HCT116 (cell line): ENCODE measurements at regions not wholly inside any gene's neighbourhood (a gene's known extent, or its start where the extent isn't known, plus 50 kb on each side); places are given as distances from the start of the nearest gene placed in this dataset.

Source experiments
- ATAC-seq: fragments of 200-7000 bp; cut with Tn5 transposase; 2 replicates; pipeline ENCODE4 v1.9.1; 2020; ENCODE audit warnings: mild to moderate bottlenecking, moderate library complexity
- BruUV-seq: library from RNA; stranded (reverse); fragments of 400-500 nt; replicated peaks from 2 replicates; lab custom pipeline; 2021; lab: Mats Ljungman, UMichigan
- CTCF ChIA-PET: fragments of 300-600 bp; sonication (Branson Sonifier 250); formaldehyde crosslinking; loops from one replicate; lab custom pipeline; 2021; ENCODE audit warnings: antibody characterized with exemption; lab: Charles Lee
- POLR2A ChIA-PET: fragments of 300-600, 350-600 bp; sonication (Branson Sonifier 250); formaldehyde crosslinking; loops from one replicate; lab custom pipeline; 2021; ENCODE audit warnings: antibody characterized with exemption; lab: Charles Lee
- RAD21 ChIA-PET, 2 experiments: fragments of 300-600 bp; sonication (Branson Sonifier 250); formaldehyde crosslinking; loops; one replicate each; lab custom pipeline; 2023; ENCODE audit warnings: low total read pairs in 2 of 2; ENCODE audit not compliant: uncharacterized antibody in 2 of 2, unreplicated experiment in 2 of 2, low non-redundant PET in 1 of 2; lab: Charles Lee
- DNase-seq: peaks from one replicate; pipeline ENCODE4 v3.0.0-alpha.2; 2010; ENCODE audit warnings: low read depth, low spot score
- H2AFZ ChIP-seq: fragments of 200-600 bp; shearing (Covaris generic), sonication (generic); 2 replicates; pipeline ENCODE4 v1.6.1; 2017; ENCODE audit warnings: low read depth, mixed run types, mixed read lengths, antibody characterized with exemption, low read length; ENCODE audit not compliant: poor library complexity, severe bottlenecking
- H3K27ac ChIP-seq: 2 replicates; pipeline ENCODE4 v1.5.1; 2012; ENCODE audit warnings: low read depth, low read length
- H3K27me3 ChIP-seq: fragments of 200-600 bp; sonication (generic); 2 replicates; pipeline ENCODE4 v1.6.1; 2016; ENCODE audit warnings: mixed run types, low read length, mixed read lengths; ENCODE audit not compliant: insufficient read depth
- H3K36me3 ChIP-seq, 2 experiments: fragments of 200-500 bp in 1 of 2; fragments of 200-600 bp in 1 of 2; sonication (Bioruptor generic) in 1 of 2; sonication (generic) in 1 of 2; 2 replicates each; pipeline versions ENCODE4 v1.5.1 to v1.6.1; 2014 to 2016; ENCODE audit warnings: low read length in 2 of 2, inconsistent platforms in 1 of 2, mixed read lengths in 1 of 2, mixed run types in 1 of 2; ENCODE audit not compliant: insufficient read depth in 2 of 2, control insufficient read depth in 1 of 2
- H3K4me1 ChIP-seq, 2 experiments: fragments of 200-600 bp in 1 of 2; sonication (generic) in 1 of 2; 2 replicates each; pipeline versions ENCODE4 v1.5.1 to v1.6.1; 2012 to 2017; ENCODE audit warnings: low read length in 2 of 2, inconsistent platforms in 1 of 2, mild to moderate bottlenecking in 1 of 2, mixed read lengths in 1 of 2, mixed run types in 1 of 2, moderate library complexity in 1 of 2; ENCODE audit not compliant: insufficient read depth in 2 of 2, control insufficient read depth in 1 of 2
- H3K4me2 ChIP-seq: fragments of 200-600 bp; sonication (generic); 2 replicates; pipeline ENCODE4 v1.6.1; 2017; ENCODE audit warnings: mixed run types, low read length, mixed read lengths
- H3K4me3 ChIP-seq, 2 experiments: fragments of 200-600 bp in 1 of 2; sonication (generic) in 1 of 2; replicated peaks in 1 of 2; 2 replicates each; pipeline ENCODE4 v1.5.1; 2011 to 2016; ENCODE audit warnings: low read length in 2 of 2, control low read depth in 1 of 2, low read depth in 1 of 2, mild to moderate bottlenecking in 1 of 2, mixed read lengths in 1 of 2, mixed run types in 1 of 2
- H3K79me2 ChIP-seq: fragments of 200-600 bp; sonication (generic); 2 replicates; pipeline ENCODE4 v1.6.1; 2017; ENCODE audit warnings: mild to moderate bottlenecking, mixed run types, low read length, moderate library complexity, mixed read lengths; ENCODE audit not compliant: insufficient read depth
- H3K9ac ChIP-seq: fragments of 200-600 bp; sonication (generic); 2 replicates; pipeline ENCODE4 v1.6.1; 2016; ENCODE audit warnings: low read length, mixed read lengths
- H3K9me2 ChIP-seq: fragments of 200-600 bp; sonication (generic), shearing (Covaris generic); 2 replicates; pipeline ENCODE4 v1.6.1; 2017; ENCODE audit warnings: mixed run types, mild to moderate bottlenecking, moderate library complexity; ENCODE audit not compliant: insufficient read depth
- H3K9me3 ChIP-seq, 2 experiments: fragments of 200-500 bp in 1 of 2; fragments of 200-600 bp in 1 of 2; sonication (Bioruptor generic) in 1 of 2; sonication (generic) in 1 of 2; 2 replicates each; pipeline ENCODE4 v1.6.1; 2014 to 2017; ENCODE audit warnings: low read length in 2 of 2, mixed read lengths in 2 of 2, inconsistent platforms in 1 of 2, low read depth in 1 of 2, mild to moderate bottlenecking in 1 of 2, mixed run types in 1 of 2, moderate library complexity in 1 of 2; ENCODE audit not compliant: control insufficient read depth in 1 of 2, insufficient read depth in 1 of 2
- H4K20me1 ChIP-seq: fragments of 200-600 bp; sonication (generic), shearing (Covaris generic); 2 replicates; pipeline ENCODE4 v1.6.1; 2017; ENCODE audit warnings: mixed run types, mild to moderate bottlenecking, moderate library complexity; ENCODE audit not compliant: insufficient read depth
- CBX3 ChIP-seq: IDR thresholded peaks from 2 replicates; pipeline ENCODE4 v1.6.1; 2012; ENCODE audit warnings: low read depth
- CTCF ChIP-seq, 3 experiments: fragments of 200-600 bp in 1 of 3; sonication (generic) in 1 of 3; IDR thresholded peaks in 2 of 3; conservative IDR thresholded peaks in 1 of 3; 2 replicates each; pipeline ENCODE4 v1.5.1; 2012 to 2017; ENCODE audit warnings: low read depth in 2 of 3, low read length in 2 of 3, antibody characterized with exemption in 1 of 3, borderline replicate concordance in 1 of 3, control low read depth in 1 of 3, mild to moderate bottlenecking in 1 of 3, mixed read lengths in 1 of 3, mixed run types in 1 of 3, moderate library complexity in 1 of 3; ENCODE audit not compliant: insufficient read depth in 1 of 3
- EZH2phosphoT487 ChIP-seq: fragments of 200-600 bp; IDR thresholded peaks from 2 replicates; pipeline ENCODE4 v1.6.1; 2018; ENCODE audit warnings: antibody characterized with exemption, borderline replicate concordance
- FOSL1 ChIP-seq: IDR thresholded peaks from 2 replicates; pipeline ENCODE4 v1.6.1; 2012; ENCODE audit warnings: low read depth
- MAX ChIP-seq: IDR thresholded peaks from 2 replicates; pipeline ENCODE4 v1.6.1; 2012
- POLR2A ChIP-seq: IDR thresholded peaks from 2 replicates; pipeline ENCODE4 v1.7.0; 2011; ENCODE audit warnings: borderline replicate concordance; ENCODE audit not compliant: insufficient read depth, insufficient read length; ENCODE audit errors: extremely low read depth
- POLR2AphosphoS5 ChIP-seq: IDR thresholded peaks from 2 replicates; pipeline ENCODE4 v1.6.1; 2011; ENCODE audit warnings: mild to moderate bottlenecking, low read depth, low read length, moderate library complexity
- REST ChIP-seq: IDR thresholded peaks from 2 replicates; pipeline ENCODE4 v1.6.1; 2012; ENCODE audit warnings: low read depth
- SP1 ChIP-seq: IDR thresholded peaks from 2 replicates; pipeline ENCODE4 v1.6.1; 2012; ENCODE audit warnings: low read depth
- YY1 ChIP-seq: IDR thresholded peaks from 2 replicates; pipeline ENCODE4 v1.6.1; 2011; ENCODE audit warnings: low read length, low read depth, moderate library complexity, mild to moderate bottlenecking; ENCODE audit not compliant: insufficient replicate concordance; ENCODE audit errors: extremely low read depth
- ZBTB33 ChIP-seq: IDR thresholded peaks from 2 replicates; pipeline ENCODE4 v1.6.1; 2011; ENCODE audit warnings: mild to moderate bottlenecking, low read length, moderate library complexity; ENCODE audit not compliant: insufficient replicate concordance; ENCODE audit errors: extremely low read depth
- ZFX ChIP-seq: fragments of 450-650 bp; IDR thresholded peaks from 2 replicates; pipeline ENCODE4 v1.6.1; 2017
- intact Hi-C: fragments of 100-400 bp; cut with micrococcal nuclease; formaldehyde crosslinking; loops from 2 replicates; pipeline ENCODE4 v1.10.0; 2022

- no peak for TF ChIP-seq ZFX
- TF ChIP-seq REST = no peak
- TF ChIP-seq CBX3 = no peak
- TF ChIP-seq FOSL1 = no peak
- no peak for TF ChIP-seq SP1
- no peak for TF ChIP-seq CTCF (IDR thresholded peaks at IDR 0.05 in 2 of 3, conservative IDR thresholded peaks at IDR 0.05 in 1 of 3; ENCODE audit: borderline replicate concordance in 1 of 3, insufficient read depth in 1 of 3, low read depth in 2 of 3, low read length in 2 of 3)
- TF ChIP-seq POLR2A = no peak
- no peak for TF ChIP-seq EZH2phosphoT487
- TF ChIP-seq ZBTB33 = no peak
- TF ChIP-seq YY1 = no peak
- TF ChIP-seq POLR2AphosphoS5 = no peak
- no peak for TF ChIP-seq MAX
- TF ChIP-seq, all 23 proteins: peak for 0
- BruUV-seq = no TSS peak
- Histone ChIP-seq H3K79me2 (no peaks in the 10 kb centered on the region), H2AFZ (no peak overlapping the region), H3K9me2 (no peaks in the 10 kb centered on the region), H3K4me1 (peaks cover 3 to 7% of the 10 kb centered on the region in 2 experiments; a peak in 3 of 4 replicates), H3K27ac (no peak overlapping the region), H4K20me1 (no peaks in the 10 kb centered on the region), H3K27me3 (no peaks in the 10 kb centered on the region), H3K9me3 (no peaks in the 10 kb centered on the region), H3K4me3 (no peak overlapping the region), H3K4me2 (no peak overlapping the region), H3K36me3 (no peaks in the 10 kb centered on the region), H3K9ac (no peak overlapping the region)
- ChIA-PET CTCF (no interaction called here), POLR2A (no interaction called here), RAD21 (no interaction called here)
- DNase-seq (no peak), ATAC-seq (no peak)
- intact Hi-C loops = no loop called here
Measured at GRCh38 chrX:23497919-23498318, 163.3 kb downstream of the PTCHD1 start.
